ENCODE measurements at regions not wholly inside any gene's neighbourhood (a gene's known extent, or its start where the extent isn't known, plus 50 kb on each side); places are given as distances from the start of the nearest gene placed in this dataset.

- TF ChIP-seq BACH1 (IDR thresholded peaks at IDR 0.05; ENCODE audit: low read length) (no peak), RBBP5 (IDR thresholded peaks at IDR 0.05; ENCODE audit: borderline replicate concordance, low read depth, low read length) (no peak), EZH2 (IDR thresholded peaks at IDR 0.05; ENCODE audit: low read depth, low read length, severe bottlenecking) (no peak), TCF12 (IDR thresholded peaks at IDR 0.05; ENCODE audit: low read depth, low read length) (peak; percentile 66; the same call in 1 of the 2 replicates), TEAD4 (IDR thresholded peaks at IDR 0.05; ENCODE audit: low read depth, low read length) (peak; percentile 93), CHD2 (IDR thresholded peaks at IDR 0.05; ENCODE audit: low read length) (no peak), CTCF (IDR thresholded peaks at IDR 0.05; ENCODE audit: control extremely low read depth in 1 of 3, insufficient read depth in 1 of 3, low read depth in 1 of 3, low read length in 3 of 3) (no peak), CEBPB (IDR thresholded peaks at IDR 0.05; ENCODE audit: low read depth, low read length) (no peak), CTBP2 (IDR thresholded peaks at IDR 0.05; ENCODE audit: borderline replicate concordance, insufficient read depth, insufficient read length, low read length) (no peak), TAF7 (optimal IDR thresholded peaks at IDR 0.05; ENCODE audit: borderline replicate concordance, low read depth, low read length) (no peak), HDAC6 (IDR thresholded peaks at IDR 0.05; ENCODE audit: low read depth, low read length) (no peak), MAFK (IDR thresholded peaks at IDR 0.05; ENCODE audit: low read depth, low read length) (no peak), POLR2A (IDR thresholded peaks at IDR 0.05; ENCODE audit: control extremely low read depth in 1 of 2, low read depth in 2 of 2, low read length in 2 of 2) (no peak), E2F6 (IDR thresholded peaks at IDR 0.05) (no peak), EGR1 (IDR thresholded peaks at IDR 0.05; ENCODE audit: borderline replicate concordance, low read depth, low read length) (no peak), HDAC2 (IDR thresholded peaks at IDR 0.05; ENCODE audit: borderline replicate concordance in 1 of 2, low read depth in 2 of 2, low read length in 2 of 2) (no peak), ZNF274 (IDR thresholded peaks at IDR 0.05; ENCODE audit: borderline replicate concordance, extremely low read depth, low read length) (no peak), CREB1 (IDR thresholded peaks at IDR 0.05) (no peak), JUND (IDR thresholded peaks at IDR 0.05; ENCODE audit: low read length) (no peak)
- TF ChIP-seq, protein P1, sequence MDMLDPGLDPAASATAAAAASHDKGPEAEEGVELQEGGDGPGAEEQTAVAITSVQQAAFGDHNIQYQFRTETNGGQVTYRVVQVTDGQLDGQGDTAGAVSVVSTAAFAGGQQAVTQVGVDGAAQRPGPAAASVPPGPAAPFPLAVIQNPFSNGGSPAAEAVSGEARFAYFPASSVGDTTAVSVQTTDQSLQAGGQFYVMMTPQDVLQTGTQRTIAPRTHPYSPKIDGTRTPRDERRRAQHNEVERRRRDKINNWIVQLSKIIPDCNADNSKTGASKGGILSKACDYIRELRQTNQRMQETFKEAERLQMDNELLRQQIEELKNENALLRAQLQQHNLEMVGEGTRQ (IDR thresholded peaks at IDR 0.05; ENCODE audit: low read length) = 0 out of 2 replicates have a peak, but pooled peaks have one; percentile 27
- TF ChIP-seq, protein P2, sequence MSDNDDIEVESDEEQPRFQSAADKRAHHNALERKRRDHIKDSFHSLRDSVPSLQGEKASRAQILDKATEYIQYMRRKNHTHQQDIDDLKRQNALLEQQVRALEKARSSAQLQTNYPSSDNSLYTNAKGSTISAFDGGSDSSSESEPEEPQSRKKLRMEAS (IDR thresholded peaks at IDR 0.05) = 0 out of 2 replicates have a peak, but pooled peaks have one; percentile 27
Measured at GRCh38 chr1:95384567-95384966, 150.6 kb downstream of the RWDD3 start (continued).

All from H1 (cell line).